ENCODE measurements at regions not wholly inside any gene's neighbourhood (a gene's known extent, or its start where the extent isn't known, plus 50 kb on each side); places are given as distances from the start of the nearest gene placed in this dataset.

DNA sequence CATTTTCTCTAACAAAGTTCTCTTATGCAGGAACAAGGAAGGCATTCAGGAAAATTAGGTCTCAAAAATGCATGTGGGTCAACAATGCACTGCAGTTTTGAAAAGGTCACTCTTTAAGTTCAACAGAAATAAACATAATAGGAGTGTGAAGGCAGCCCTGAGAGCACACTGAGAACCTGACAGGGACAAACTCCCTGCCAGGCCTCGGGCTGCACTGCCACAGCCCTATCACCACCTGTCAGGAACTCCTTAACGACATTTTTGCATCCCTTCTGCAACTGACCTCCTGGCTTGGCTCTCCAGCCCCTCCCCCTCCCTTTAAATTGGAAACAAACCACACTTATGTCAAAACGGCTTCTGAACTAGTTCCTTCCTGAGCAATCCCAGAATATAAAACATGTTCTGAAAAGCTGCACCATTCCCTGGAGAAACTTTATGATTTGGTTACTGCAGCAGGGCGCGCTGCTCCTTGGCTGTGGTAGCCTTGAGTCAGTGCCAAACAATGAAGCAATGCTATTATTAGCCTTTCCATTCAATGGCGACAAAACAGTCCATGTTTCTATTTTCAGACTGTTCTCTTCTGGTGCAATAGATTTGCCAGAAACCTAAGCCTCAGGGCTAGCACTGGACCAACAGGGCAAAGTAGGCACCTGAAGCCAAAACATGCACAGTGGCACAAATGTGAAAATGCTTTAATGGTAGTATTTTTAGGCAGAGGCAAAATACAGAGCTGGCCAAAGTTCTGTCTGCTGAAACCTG lies 160.1 kb upstream of the ZNF608 start:
- TF ChIP-seq TAF1 (IDR thresholded peaks at IDR 0.05; ENCODE audit: borderline replicate concordance, low read depth, low read length) (no peak), POLR2A (IDR thresholded peaks at IDR 0.05; ENCODE audit: low read depth, low read length) (no peak), POLR2AphosphoS5 (IDR thresholded peaks at IDR 0.05; ENCODE audit: low read depth, low read length) (no peak)

Measured in GM12892 (cell line).